ENCODE measurements at regions not wholly inside any gene's neighbourhood (a gene's known extent, or its start where the extent isn't known, plus 50 kb on each side); places are given as distances from the start of the nearest gene placed in this dataset.

GRCh38 chr18:1539276-1539675 lies 634.6 kb downstream of the ADCYAP1 start (continued):
- TF ChIP-seq CTCF (IDR thresholded peaks at IDR 0.05 in 2 of 3, conservative IDR thresholded peaks at IDR 0.05 in 1 of 3; ENCODE audit: borderline replicate concordance in 1 of 3, insufficient read depth in 1 of 3, low read depth in 2 of 3, low read length in 2 of 3): no peak
- no peak for TF ChIP-seq MAX (IDR thresholded peaks at IDR 0.05)
- TF ChIP-seq ZNF274 (IDR thresholded peaks at IDR 0.05; ENCODE audit: low read depth, low read length): no peak
- TF ChIP-seq YY1 (IDR thresholded peaks at IDR 0.05; ENCODE audit: extremely low read depth, insufficient replicate concordance, low read depth, low read length): no peak

- RAD21 ChIA-PET (ENCODE audit: low non-redundant PET in 1 of 2, low total read pairs in 2 of 2, uncharacterized antibody in 2 of 2, unreplicated experiment in 2 of 2): no interaction called here
- BruUV-seq (replicated peaks): no TSS peak
- intact Hi-C loops (cut with micrococcal nuclease): no loop called here
These were observed 636.8 kb downstream of the ADCYAP1 start for GRCh38 chr18:1541478-1541877.

More at GRCh38 chr18:1541478-1541877, 636.8 kb downstream of the ADCYAP1 start:
- no peak overlapping the region for H3K9ac ChIP-seq (ENCODE audit: low read length)
- POLR2A ChIA-PET: no interaction called here
- H3K4me3 ChIP-seq (replicated peaks in 1 of 2; ENCODE audit: low read depth in 1 of 2, low read length in 2 of 2): no peak overlapping the region
- ATAC-seq: no peak
- H2AFZ ChIP-seq (ENCODE audit: low read depth, low read length, poor library complexity, severe bottlenecking): no peak overlapping the region
- no peaks in the 10 kb centered on the region for H3K27me3 ChIP-seq (ENCODE audit: insufficient read depth, low read length)
- H3K27ac ChIP-seq (ENCODE audit: low read depth, low read length): no peak overlapping the region
- no peaks in the 10 kb centered on the region for H3K36me3 ChIP-seq (ENCODE audit: control insufficient read depth in 1 of 2, insufficient read depth in 2 of 2, low read length in 2 of 2)
- H3K4me2 ChIP-seq (ENCODE audit: low read length): no peak overlapping the region
- no peaks in the 10 kb centered on the region for H4K20me1 ChIP-seq (ENCODE audit: insufficient read depth)
- DNase-seq (ENCODE audit: low read depth, low spot score): no peak
- H3K9me3 ChIP-seq (ENCODE audit: control insufficient read depth in 1 of 2, insufficient read depth in 1 of 2, low read depth in 1 of 2, low read length in 2 of 2): no peaks in the 10 kb centered on the region
- H3K9me2 ChIP-seq (ENCODE audit: insufficient read depth): no peaks in the 10 kb centered on the region
- TF ChIP-seq ZNF274 (IDR thresholded peaks at IDR 0.05; ENCODE audit: low read depth, low read length) (no peak), CBX3 (IDR thresholded peaks at IDR 0.05; ENCODE audit: low read depth) (no peak), JUND (IDR thresholded peaks at IDR 0.05) (no peak), CEBPB (IDR thresholded peaks at IDR 0.05; ENCODE audit: low read depth) (no peak), ATF3 (IDR thresholded peaks at IDR 0.05) (no peak), SRF (IDR thresholded peaks at IDR 0.05; ENCODE audit: low read depth) (no peak), POLR2A (IDR thresholded peaks at IDR 0.05; ENCODE audit: borderline replicate concordance, extremely low read depth, insufficient read depth, insufficient read length) (no peak), ELF1 (IDR thresholded peaks at IDR 0.05; ENCODE audit: borderline replicate concordance, low read depth) (no peak), EZH2 (IDR thresholded peaks at IDR 0.05) (no peak), MAX (IDR thresholded peaks at IDR 0.05) (no peak), TCF7L2 (IDR thresholded peaks at IDR 0.05; ENCODE audit: borderline replicate concordance, extremely low read depth, insufficient read depth, insufficient read length) (no peak), EZH2phosphoT487 (IDR thresholded peaks at IDR 0.05; ENCODE audit: borderline replicate concordance) (no peak), SP1 (IDR thresholded peaks at IDR 0.05; ENCODE audit: low read depth) (no peak), YY1 (IDR thresholded peaks at IDR 0.05; ENCODE audit: extremely low read depth, insufficient replicate concordance, low read depth, low read length) (no peak), ZFX (IDR thresholded peaks at IDR 0.05) (no peak), CTCF (IDR thresholded peaks at IDR 0.05 in 2 of 3, conservative IDR thresholded peaks at IDR 0.05 in 1 of 3; ENCODE audit: borderline replicate concordance in 1 of 3, insufficient read depth in 1 of 3, low read depth in 2 of 3, low read length in 2 of 3) (no peak), FOSL1 (IDR thresholded peaks at IDR 0.05; ENCODE audit: low read depth) (no peak), RAD21 (IDR thresholded peaks at IDR 0.05; ENCODE audit: low read depth) (no peak)
- no peaks in the 10 kb centered on the region for H3K79me2 ChIP-seq (ENCODE audit: insufficient read depth, low read length)
- CTCF ChIA-PET: interaction anchor here (1.4 kb wide), 1 partner anchor 44 kb away, joined by 3 read pairs; no protein-coding TSS in a partner anchor
- H3K4me1 ChIP-seq (ENCODE audit: control insufficient read depth in 1 of 2, insufficient read depth in 2 of 2, low read length in 2 of 2): no peaks in the 10 kb centered on the region
